PC-3 (cell line): ENCODE measurements at regions not wholly inside any gene's neighbourhood (a gene's known extent, or its start where the extent isn't known, plus 50 kb on each side); places are given as distances from the start of the nearest gene placed in this dataset.

Experiments used
- EZH2 ChIP-seq: fragments of 300-600 bp; sonication (generic); IDR thresholded peaks from one replicate; pipeline ENCODE4 v1.6.1; 2017; ENCODE audit warnings: antibody characterized with exemption, mild to moderate bottlenecking, low read length; ENCODE audit not compliant: unreplicated experiment
- EZH2phosphoT487 ChIP-seq: fragments of 300-600 bp; sonication (generic); IDR thresholded peaks from 2 replicates; pipeline ENCODE4 v1.6.1; 2018; ENCODE audit warnings: mild to moderate bottlenecking, antibody characterized with exemption, low read length, borderline replicate concordance
- TF ChIP-seq, protein P1 (sequence below): fragments of 300-600 bp; sonication (generic); conservative IDR thresholded peaks from 2 replicates; pipeline ENCODE4 v1.5.1; 2017; ENCODE audit warnings: antibody characterized with exemption, low read depth, mild to moderate bottlenecking, low read length

DNA sequence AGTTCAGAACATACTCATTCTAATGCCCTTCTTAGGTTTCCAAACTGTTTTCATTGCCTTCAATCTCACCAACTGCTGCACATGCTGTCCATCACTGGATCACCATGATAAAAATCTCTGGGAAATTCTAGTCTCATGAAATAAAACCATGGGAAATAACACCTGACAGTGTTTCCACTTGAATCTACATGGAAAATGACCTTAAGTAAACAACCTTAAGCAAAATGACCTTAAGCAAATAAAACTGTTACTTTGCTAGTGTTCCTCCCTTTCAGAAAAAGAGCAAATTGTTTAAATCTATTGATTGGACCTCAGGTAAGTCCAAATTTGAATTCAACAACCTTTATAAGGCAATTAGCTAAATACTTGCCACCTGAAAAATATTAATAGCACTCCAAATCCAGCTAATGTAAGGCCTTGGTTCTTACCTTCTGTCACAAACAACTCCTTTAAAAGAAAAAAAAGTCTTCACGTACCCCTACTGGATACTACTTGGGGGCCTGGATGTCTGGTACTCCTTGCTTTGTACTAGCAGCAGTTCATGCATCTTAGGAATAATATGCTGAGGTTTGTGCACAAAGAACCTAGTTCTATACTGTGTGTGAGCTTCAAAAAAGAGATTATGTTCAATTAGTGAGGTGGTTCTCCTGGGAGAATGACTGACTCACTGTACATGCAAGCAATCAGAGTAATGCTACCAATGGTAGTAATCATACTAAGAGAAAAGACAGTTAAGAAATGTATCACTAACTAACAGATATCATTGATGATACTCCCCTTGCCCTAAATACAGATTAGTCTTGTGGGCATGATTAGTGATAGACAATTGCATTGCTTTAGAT lies 630.4 kb downstream of the PSAT1 start:
- TF ChIP-seq, protein P1, sequence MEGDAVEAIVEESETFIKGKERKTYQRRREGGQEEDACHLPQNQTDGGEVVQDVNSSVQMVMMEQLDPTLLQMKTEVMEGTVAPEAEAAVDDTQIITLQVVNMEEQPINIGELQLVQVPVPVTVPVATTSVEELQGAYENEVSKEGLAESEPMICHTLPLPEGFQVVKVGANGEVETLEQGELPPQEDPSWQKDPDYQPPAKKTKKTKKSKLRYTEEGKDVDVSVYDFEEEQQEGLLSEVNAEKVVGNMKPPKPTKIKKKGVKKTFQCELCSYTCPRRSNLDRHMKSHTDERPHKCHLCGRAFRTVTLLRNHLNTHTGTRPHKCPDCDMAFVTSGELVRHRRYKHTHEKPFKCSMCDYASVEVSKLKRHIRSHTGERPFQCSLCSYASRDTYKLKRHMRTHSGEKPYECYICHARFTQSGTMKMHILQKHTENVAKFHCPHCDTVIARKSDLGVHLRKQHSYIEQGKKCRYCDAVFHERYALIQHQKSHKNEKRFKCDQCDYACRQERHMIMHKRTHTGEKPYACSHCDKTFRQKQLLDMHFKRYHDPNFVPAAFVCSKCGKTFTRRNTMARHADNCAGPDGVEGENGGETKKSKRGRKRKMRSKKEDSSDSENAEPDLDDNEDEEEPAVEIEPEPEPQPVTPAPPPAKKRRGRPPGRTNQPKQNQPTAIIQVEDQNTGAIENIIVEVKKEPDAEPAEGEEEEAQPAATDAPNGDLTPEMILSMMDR: no peak
- TF ChIP-seq EZH2: no peak
- TF ChIP-seq EZH2phosphoT487: no peak
